ENCODE measurements at regions not wholly inside any gene's neighbourhood (a gene's known extent, or its start where the extent isn't known, plus 50 kb on each side); places are given as distances from the start of the nearest gene placed in this dataset.
A peak's percentile ranks its signal among the peaks of the same experiment; 100 is the strongest.

GRCh38 chrX:35726176-35726575 lies 72.0 kb upstream of the MAGEB16 start:
- TF ChIP-seq GATA1 (IDR thresholded peaks at IDR 0.05; ENCODE audit: low read depth, low read length) = no peak
- TF ChIP-seq POLR2A (IDR thresholded peaks at IDR 0.05; ENCODE audit: low read length) = no peak
- peak in 1 of 2 experiments; percentile 0 for DNase-seq

GRCh38 chrX:35728481-35728880 lies 69.7 kb upstream of the MAGEB16 start:
- TF ChIP-seq GATA1 (IDR thresholded peaks at IDR 0.05; ENCODE audit: low read depth, low read length) (no peak), POLR2A (IDR thresholded peaks at IDR 0.05; ENCODE audit: low read length) (no peak)
- no peak for DNase-seq

- TF ChIP-seq POLR2A (IDR thresholded peaks at IDR 0.05; ENCODE audit: low read length) (no peak), GATA1 (IDR thresholded peaks at IDR 0.05; ENCODE audit: low read depth, low read length) (no peak)
- DNase-seq = no peak
These were observed 64.3 kb upstream of the MAGEB16 start for GRCh38 chrX:35733879-35734278.

- TF ChIP-seq POLR2A (IDR thresholded peaks at IDR 0.05; ENCODE audit: low read length) = no peak
- DNase-seq = no peak
These were observed 57.0 kb upstream of the MAGEB16 start for GRCh38 chrX:35741142-35741541.

GRCh38 chrX:35743331-35743730 lies 54.8 kb upstream of the MAGEB16 start:
- DNase-seq = no peak
- no peak for TF ChIP-seq GATA1 (IDR thresholded peaks at IDR 0.05; ENCODE audit: low read depth, low read length)
- no peak for TF ChIP-seq POLR2A (IDR thresholded peaks at IDR 0.05; ENCODE audit: low read length)

Measured in erythroblast (primary cell).